AG04449 (cell line): ENCODE measurements at regions not wholly inside any gene's neighbourhood (a gene's known extent, or its start where the extent isn't known, plus 50 kb on each side); places are given as distances from the start of the nearest gene placed in this dataset.

Experiments used
- CTCF ChIA-PET: fragments of 350-600 bp; formaldehyde crosslinking; extraction: SDS; loops from one replicate; lab custom pipeline; 2021; ENCODE audit warnings: antibody characterized with exemption; lab: Yijun Ruan, JAX
- POLR2A ChIA-PET: fragments of 400-600, 350-600 bp; formaldehyde crosslinking; extraction: SDS; loops from one replicate; lab custom pipeline; 2020; ENCODE audit warnings: antibody characterized with exemption, inconsistent platforms; lab: Yijun Ruan, JAX
- DNase-seq: peaks from one replicate; pipeline ENCODE4 v3.0.0-alpha.2; 2010; ENCODE audit warnings: low read depth, low spot score
- H3K4me3 ChIP-seq: 2 replicates; pipeline ENCODE4 v1.5.1; 2011; ENCODE audit warnings: low read depth, mild to moderate bottlenecking, control low read depth, low read length
- TF ChIP-seq, protein P1 (sequence below): IDR thresholded peaks from one replicate; pipeline ENCODE4 v1.5.1; 2011; ENCODE audit warnings: mild to moderate bottlenecking, moderate library complexity, low read length, control low read depth, inconsistent platforms; ENCODE audit not compliant: insufficient read depth; ENCODE audit errors: missing control alignments

GRCh38 chr1:118302145-118302544, 117.1 kb upstream of the SPAG17 start:
- TF ChIP-seq, protein P1, sequence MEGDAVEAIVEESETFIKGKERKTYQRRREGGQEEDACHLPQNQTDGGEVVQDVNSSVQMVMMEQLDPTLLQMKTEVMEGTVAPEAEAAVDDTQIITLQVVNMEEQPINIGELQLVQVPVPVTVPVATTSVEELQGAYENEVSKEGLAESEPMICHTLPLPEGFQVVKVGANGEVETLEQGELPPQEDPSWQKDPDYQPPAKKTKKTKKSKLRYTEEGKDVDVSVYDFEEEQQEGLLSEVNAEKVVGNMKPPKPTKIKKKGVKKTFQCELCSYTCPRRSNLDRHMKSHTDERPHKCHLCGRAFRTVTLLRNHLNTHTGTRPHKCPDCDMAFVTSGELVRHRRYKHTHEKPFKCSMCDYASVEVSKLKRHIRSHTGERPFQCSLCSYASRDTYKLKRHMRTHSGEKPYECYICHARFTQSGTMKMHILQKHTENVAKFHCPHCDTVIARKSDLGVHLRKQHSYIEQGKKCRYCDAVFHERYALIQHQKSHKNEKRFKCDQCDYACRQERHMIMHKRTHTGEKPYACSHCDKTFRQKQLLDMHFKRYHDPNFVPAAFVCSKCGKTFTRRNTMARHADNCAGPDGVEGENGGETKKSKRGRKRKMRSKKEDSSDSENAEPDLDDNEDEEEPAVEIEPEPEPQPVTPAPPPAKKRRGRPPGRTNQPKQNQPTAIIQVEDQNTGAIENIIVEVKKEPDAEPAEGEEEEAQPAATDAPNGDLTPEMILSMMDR = no peak
- ChIA-PET CTCF (no interaction called here), POLR2A (no interaction called here)
- DNase-seq = no peak
- H3K4me3 ChIP-seq = no peak overlapping the region

- TF ChIP-seq, protein P1 = no peak
- ChIA-PET POLR2A (no interaction called here), CTCF (no interaction called here)
- DNase-seq = no peak
- H3K4me3 ChIP-seq = no peak overlapping the region
These were observed 115.8 kb upstream of the SPAG17 start for GRCh38 chr1:118300808-118301207.

- TF ChIP-seq, protein P1 = no peak
- no peak overlapping the region for H3K4me3 ChIP-seq
- CTCF ChIA-PET = no interaction called here
- POLR2A ChIA-PET = interaction anchor here (0.6 kb wide), 1 partner anchor 12 kb away, joined by 3 read pairs; no protein-coding TSS in a partner anchor
- no peak for DNase-seq
These were observed 113.4 kb upstream of the SPAG17 start for GRCh38 chr1:118298397-118298796.

DNA sequence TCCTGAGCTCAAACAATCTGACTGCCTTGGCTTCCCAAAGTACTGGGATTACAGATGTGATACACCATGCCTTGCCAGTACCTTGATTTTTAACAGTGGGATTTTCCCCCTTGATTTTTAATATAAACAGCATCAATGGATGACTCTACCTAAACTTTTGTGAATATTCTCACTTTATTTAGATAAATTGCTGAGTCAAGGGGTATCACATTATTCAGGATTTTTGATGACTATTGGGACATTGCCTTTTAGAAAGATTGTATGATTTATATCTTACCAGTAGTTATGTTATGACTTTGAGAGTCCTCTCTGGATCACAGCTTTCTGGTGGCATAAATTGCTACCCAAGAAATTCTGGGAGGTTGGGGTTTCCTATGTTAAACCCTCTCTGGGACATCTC, 112.5 kb upstream of the SPAG17 start:
- TF ChIP-seq, protein P1 = no peak
- ChIA-PET CTCF (no interaction called here), POLR2A (no interaction called here)
- no peak for DNase-seq
- H3K4me3 ChIP-seq = no peak overlapping the region

DNA sequence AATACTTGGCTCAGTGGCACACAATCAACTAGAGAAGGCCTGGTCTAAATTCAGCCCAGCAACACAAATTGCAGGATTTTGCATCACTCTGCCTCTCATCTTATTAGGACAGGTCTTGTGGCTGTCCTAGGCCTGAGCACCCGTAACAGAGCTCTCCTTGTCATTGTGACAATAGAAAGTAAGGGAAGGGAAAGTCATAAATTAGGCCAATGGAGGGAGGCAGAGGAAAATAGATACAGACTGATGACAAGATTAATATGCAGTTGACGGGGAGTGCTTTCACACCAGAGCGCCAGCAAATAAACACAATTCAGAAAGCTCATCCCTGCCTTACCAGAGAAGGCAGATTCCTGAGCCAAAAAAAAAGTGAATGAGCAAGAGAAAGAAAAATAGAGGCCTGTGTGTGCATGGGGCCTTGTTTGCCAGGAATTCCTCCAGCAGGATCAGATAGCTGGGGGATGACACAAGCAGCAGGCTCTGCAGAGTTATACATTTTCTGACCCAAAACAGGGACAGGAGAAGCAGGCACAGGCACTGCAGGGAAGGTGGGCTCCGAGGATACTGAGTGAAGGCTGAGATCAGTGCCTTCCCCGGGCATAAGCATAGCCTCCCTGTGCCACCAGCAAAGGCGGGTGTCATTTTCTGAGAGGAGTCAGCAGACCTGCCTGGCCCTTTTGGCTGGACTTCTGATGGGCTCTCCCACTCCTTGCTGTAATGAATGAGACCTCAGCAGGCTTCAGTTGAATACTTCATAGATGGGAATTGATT, 110.0 kb upstream of the SPAG17 start:
- CTCF ChIA-PET = no interaction called here
- TF ChIP-seq, protein P1 = no peak
- peak; percentile 23 for DNase-seq
- POLR2A ChIA-PET = no interaction called here
- no peak overlapping the region for H3K4me3 ChIP-seq

DNA sequence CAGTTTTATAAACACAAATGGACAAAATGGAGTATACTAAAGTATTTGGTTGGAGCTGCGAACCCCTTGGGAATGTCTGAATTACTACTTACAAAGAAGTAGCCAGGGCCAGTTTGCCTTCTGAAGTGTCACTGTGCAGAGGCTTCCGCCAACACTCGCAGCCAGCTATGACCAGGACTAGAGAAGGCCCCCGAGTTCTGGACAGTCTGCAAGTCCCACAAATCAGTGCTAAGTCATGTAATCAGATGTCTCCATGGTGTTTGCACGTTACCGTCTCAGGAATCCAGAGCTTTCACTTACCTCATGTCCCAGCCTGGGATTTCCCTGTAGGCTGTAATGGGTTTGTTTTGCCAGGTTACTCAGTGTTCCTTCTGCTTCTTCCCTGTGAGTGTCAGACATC, 106.6 kb upstream of the SPAG17 start:
- no peak for DNase-seq
- CTCF ChIA-PET = no interaction called here
- no peak overlapping the region for H3K4me3 ChIP-seq
- TF ChIP-seq, protein P1 = no peak
- POLR2A ChIA-PET = no interaction called here
